ENCODE measurements at regions not wholly inside any gene's neighbourhood (a gene's known extent, or its start where the extent isn't known, plus 50 kb on each side); places are given as distances from the start of the nearest gene placed in this dataset.

DNA sequence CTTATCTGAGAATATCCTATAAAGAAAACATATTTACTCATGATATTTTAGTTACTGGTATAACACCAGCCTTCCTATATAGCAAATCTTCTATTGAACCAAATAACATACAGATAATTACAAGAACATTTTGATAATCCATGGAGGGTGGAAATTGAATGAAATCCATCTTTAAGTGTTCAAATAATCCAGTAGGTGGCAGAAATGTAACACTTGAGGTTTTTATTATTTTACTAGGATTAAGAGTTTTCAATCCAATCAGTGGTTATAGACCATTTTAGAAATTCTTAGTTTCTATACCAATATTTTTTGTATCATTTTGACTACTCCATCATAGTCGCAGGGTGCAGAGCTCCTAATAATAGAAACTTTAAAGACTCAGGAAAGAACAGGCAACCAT lies 101.9 kb upstream of the KCNH8 start:
- Histone ChIP-seq H3K4me1 (ENCODE audit: control insufficient read depth, insufficient read depth, low read length) (no peaks in the 10 kb centered on the region), H3K36me3 (ENCODE audit: control insufficient read depth, insufficient read depth, low read length) (no peaks in the 10 kb centered on the region), H3K27me3 (ENCODE audit: control insufficient read depth, insufficient read depth, low read length) (no peaks in the 10 kb centered on the region), H3K4me3 (ENCODE audit: low read depth, low read length) (no peak overlapping the region), H3K9me3 (ENCODE audit: control insufficient read depth, insufficient read depth, low read length) (no peaks in the 10 kb centered on the region), H3K27ac (ENCODE audit: low read depth, low read length) (no peak overlapping the region)
- DNase-seq (ENCODE audit: low read depth in 4 of 6, low spot score in 6 of 6): peak in 1 of 6 donors; percentile 33
- WGBS (ENCODE audit: insufficient coverage): 100% methylated on average over 1 of the region's 1 CpG

DNA sequence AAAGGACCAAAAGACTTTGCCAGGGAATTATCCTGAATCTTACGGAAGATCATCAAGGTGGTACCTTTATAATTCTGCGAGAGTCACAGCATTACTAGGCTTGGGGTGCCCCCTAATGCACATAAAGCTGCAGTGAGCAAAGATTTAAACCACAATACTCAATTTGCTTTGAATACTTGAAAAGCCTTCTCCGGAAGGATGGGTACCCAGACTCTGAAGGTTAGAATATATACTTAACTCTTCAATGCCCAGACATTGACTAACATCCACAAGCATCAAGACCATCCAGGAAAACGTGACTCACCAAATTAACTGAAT lies 117.8 kb upstream of the KCNH8 start:
- no peaks in the 10 kb centered on the region for H3K9me3 ChIP-seq (ENCODE audit: control insufficient read depth, insufficient read depth, low read length)
- no peaks in the 10 kb centered on the region for H3K36me3 ChIP-seq (ENCODE audit: control insufficient read depth, insufficient read depth, low read length)
- H3K4me3 ChIP-seq (ENCODE audit: low read depth, low read length): no peak overlapping the region
- 92% methylated on average over 2 of the region's 4 CpGs for WGBS (ENCODE audit: insufficient coverage)
- DNase-seq (ENCODE audit: low read depth in 4 of 6, low spot score in 6 of 6): peak in 4 of 6 donors; percentile 2 to 71 (median 8)
- no peaks in the 10 kb centered on the region for H3K4me1 ChIP-seq (ENCODE audit: control insufficient read depth, insufficient read depth, low read length)
- H3K27me3 ChIP-seq (ENCODE audit: control insufficient read depth, insufficient read depth, low read length): no peaks in the 10 kb centered on the region
- H3K27ac ChIP-seq (ENCODE audit: low read depth, low read length): no peak overlapping the region

DNA sequence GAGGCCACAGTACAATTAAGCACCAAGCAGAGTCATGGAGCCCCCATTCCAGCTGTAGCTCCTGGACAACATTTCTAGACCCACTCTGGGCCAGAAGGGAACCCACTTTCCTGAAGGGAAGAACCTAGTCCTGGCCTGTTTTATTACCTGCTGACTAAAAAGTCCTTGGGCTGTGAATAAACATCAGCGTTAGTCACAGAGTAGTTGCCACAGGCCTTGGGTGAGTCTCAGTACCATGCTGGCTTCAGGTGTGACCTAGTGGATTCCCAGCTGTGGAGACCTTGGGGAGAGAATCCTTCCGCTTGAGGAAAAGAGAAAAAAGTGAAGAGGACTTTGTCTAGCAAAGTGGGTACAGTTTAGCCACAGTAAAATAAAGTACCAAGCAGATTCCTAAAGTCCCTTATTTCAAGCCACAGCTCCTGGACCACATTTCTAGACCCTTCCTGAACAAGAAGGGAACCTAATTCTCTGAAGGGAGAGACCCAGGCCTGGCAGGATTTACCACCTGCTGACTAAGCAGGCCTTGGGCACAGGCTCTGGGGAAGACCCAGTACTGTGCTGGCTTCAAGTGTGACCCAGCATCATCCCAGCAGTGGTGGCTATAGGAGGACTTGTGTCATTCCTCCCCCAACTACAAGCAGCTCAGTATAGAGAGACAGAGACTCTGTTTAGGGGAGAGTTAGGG lies 118.3 kb upstream of the KCNH8 start:
- Histone ChIP-seq H3K4me1 (ENCODE audit: control insufficient read depth, insufficient read depth, low read length) (no peaks in the 10 kb centered on the region), H3K36me3 (ENCODE audit: control insufficient read depth, insufficient read depth, low read length) (no peaks in the 10 kb centered on the region), H3K27me3 (ENCODE audit: control insufficient read depth, insufficient read depth, low read length) (no peaks in the 10 kb centered on the region), H3K27ac (ENCODE audit: low read depth, low read length) (no peak overlapping the region), H3K4me3 (ENCODE audit: low read depth, low read length) (no peak overlapping the region), H3K9me3 (ENCODE audit: control insufficient read depth, insufficient read depth, low read length) (no peaks in the 10 kb centered on the region)
- 100% methylated on average over 1 of the region's 2 CpGs for WGBS (ENCODE audit: insufficient coverage)
- no peak for DNase-seq (ENCODE audit: low read depth in 4 of 6, low spot score in 6 of 6)

DNA sequence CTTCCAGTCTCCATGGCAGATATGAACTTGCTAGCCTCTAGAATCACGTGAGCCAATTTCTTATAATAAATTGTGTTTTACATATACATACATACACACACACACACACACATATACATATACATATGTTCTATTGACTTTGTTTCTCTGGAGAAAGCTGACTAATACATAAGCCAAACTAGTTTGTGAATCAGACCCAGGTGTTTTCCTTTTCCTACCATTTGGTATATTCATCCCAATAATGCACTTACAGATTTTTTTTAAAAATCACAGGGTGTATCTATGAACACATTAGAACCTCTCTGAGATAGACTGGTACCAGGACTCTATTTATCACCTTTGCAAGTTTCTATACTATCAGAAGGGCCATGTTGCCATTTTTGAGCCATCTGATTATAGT lies 122.9 kb upstream of the KCNH8 start:
- WGBS (ENCODE audit: insufficient coverage): no CpG with 5 or more reads among the region's 1 CpG
- Histone ChIP-seq H3K27ac (ENCODE audit: low read depth, low read length) (no peak overlapping the region), H3K4me1 (ENCODE audit: control insufficient read depth, insufficient read depth, low read length) (no peaks in the 10 kb centered on the region), H3K9me3 (ENCODE audit: control insufficient read depth, insufficient read depth, low read length) (no peaks in the 10 kb centered on the region), H3K4me3 (ENCODE audit: low read depth, low read length) (no peak overlapping the region), H3K36me3 (ENCODE audit: control insufficient read depth, insufficient read depth, low read length) (no peaks in the 10 kb centered on the region), H3K27me3 (ENCODE audit: control insufficient read depth, insufficient read depth, low read length) (no peaks in the 10 kb centered on the region)
- no peak for DNase-seq (ENCODE audit: low read depth in 4 of 6, low spot score in 6 of 6)

DNA sequence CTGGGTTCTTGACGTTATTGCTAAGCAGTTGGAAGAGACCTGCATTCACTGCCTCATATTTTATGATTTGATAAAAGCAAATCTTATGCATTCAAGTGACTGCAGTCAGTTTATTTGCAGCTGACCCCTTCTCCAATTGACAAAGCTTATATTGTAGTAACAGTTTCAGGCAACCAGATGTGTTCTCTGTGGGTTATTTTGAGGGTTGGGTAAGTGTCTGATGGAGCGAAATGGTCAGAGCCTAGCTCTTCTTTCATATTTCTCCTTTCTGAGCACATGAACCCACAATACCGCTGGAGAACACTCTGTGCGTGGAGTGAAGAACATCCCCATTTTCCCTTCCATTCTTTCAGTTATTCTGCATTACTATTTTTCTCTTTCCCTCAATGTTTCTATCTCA lies 125.8 kb upstream of the KCNH8 start:
- no peak overlapping the region for H3K27ac ChIP-seq (ENCODE audit: low read depth, low read length)
- no CpG with 5 or more reads among the region's 4 CpGs for whole genome bisulfite sequencing (ENCODE audit: insufficient coverage)

DNA sequence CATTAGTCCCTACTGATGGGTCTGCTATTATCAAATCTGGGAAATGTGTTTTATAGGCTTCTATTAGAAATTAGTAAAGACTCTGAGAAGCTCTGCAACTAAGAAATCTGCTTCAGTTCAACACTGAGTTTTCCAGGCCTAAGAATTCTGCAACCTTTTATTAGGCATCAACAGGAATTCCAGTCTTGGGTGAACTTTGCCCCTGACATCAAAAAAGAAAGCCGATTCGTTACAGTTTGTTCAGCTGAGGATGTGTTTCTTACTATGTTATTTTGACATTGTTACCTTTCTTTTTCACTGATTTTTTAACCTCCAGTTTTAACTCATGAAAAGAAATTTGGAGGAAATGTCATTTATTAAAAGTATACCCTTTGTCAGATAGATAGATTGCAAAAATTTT lies 131.5 kb upstream of the KCNH8 start:
- WGBS (ENCODE audit: insufficient coverage): no CpG with 5 or more reads among the region's 2 CpGs
- no peak for DNase-seq (ENCODE audit: low read depth in 4 of 6, low spot score in 6 of 6)
- Histone ChIP-seq H3K27ac (ENCODE audit: low read depth, low read length) (no peak overlapping the region), H3K4me3 (ENCODE audit: low read depth, low read length) (no peak overlapping the region), H3K9me3 (ENCODE audit: control insufficient read depth, insufficient read depth, low read length) (no peaks in the 10 kb centered on the region), H3K27me3 (ENCODE audit: control insufficient read depth, insufficient read depth, low read length) (no peaks in the 10 kb centered on the region), H3K36me3 (ENCODE audit: control insufficient read depth, insufficient read depth, low read length) (no peaks in the 10 kb centered on the region), H3K4me1 (ENCODE audit: control insufficient read depth, insufficient read depth, low read length) (no peaks in the 10 kb centered on the region)

More for the DNA sequence above, 125.8 kb upstream of the KCNH8 start:
- Histone ChIP-seq H3K27me3 (ENCODE audit: control insufficient read depth, insufficient read depth, low read length) (no peaks in the 10 kb centered on the region), H3K4me1 (ENCODE audit: control insufficient read depth, insufficient read depth, low read length) (no peaks in the 10 kb centered on the region), H3K4me3 (ENCODE audit: low read depth, low read length) (no peak overlapping the region), H3K9me3 (ENCODE audit: control insufficient read depth, insufficient read depth, low read length) (no peaks in the 10 kb centered on the region), H3K36me3 (ENCODE audit: control insufficient read depth, insufficient read depth, low read length) (no peaks in the 10 kb centered on the region)
- DNase-seq (ENCODE audit: low read depth in 4 of 6, low spot score in 6 of 6): no peak

DNA sequence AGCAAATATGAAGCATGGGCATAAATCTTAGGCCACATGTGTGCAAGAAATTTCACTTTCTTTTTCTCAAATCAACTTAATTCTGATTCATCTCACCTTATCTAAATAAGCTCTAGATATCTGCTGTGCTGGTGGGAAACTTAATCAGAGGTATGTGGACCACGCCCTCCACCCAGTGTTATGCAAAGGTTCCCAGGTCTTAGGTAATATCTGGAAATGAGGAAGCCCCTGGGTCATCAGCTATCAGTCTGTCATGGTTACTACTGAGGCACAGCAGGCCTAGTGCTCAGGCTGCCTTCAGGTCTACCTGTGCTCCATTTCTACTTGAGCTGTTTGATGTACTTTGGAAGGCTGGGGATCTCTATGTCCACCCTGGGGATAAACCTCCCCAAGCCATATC lies 134.4 kb upstream of the KCNH8 start:
- Histone ChIP-seq H3K36me3 (ENCODE audit: control insufficient read depth, insufficient read depth, low read length) (no peaks in the 10 kb centered on the region), H3K27me3 (ENCODE audit: control insufficient read depth, insufficient read depth, low read length) (no peaks in the 10 kb centered on the region), H3K9me3 (ENCODE audit: control insufficient read depth, insufficient read depth, low read length) (no peaks in the 10 kb centered on the region), H3K4me3 (ENCODE audit: low read depth, low read length) (no peak overlapping the region), H3K27ac (ENCODE audit: low read depth, low read length) (no peak overlapping the region), H3K4me1 (ENCODE audit: control insufficient read depth, insufficient read depth, low read length) (no peaks in the 10 kb centered on the region)
- DNase-seq (ENCODE audit: low read depth in 4 of 6, low spot score in 6 of 6): no peak
- WGBS (ENCODE audit: insufficient coverage): no CpG with 5 or more reads among the region's 1 CpG

DNA sequence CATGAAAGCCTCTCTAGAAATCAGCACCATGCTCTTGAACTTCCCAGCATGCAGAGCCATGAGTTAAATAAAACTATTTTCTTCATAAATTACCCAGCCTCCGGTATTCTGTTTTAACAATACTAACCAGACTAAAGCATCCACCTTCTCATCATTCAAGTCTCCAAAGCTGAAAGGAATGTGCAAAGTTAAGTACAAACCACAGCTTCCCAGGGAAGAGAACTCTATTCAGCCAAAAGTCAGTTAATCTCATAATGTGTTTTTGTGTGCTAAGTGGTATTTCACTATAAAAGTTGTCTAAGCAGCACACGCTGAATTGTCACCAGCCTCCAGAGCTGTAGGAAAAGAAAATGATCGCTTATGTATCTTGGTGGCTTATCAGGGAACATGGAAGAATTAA lies 135.5 kb upstream of the KCNH8 start:
- Histone ChIP-seq H3K36me3 (ENCODE audit: control insufficient read depth, insufficient read depth, low read length) (no peaks in the 10 kb centered on the region), H3K4me1 (ENCODE audit: control insufficient read depth, insufficient read depth, low read length) (no peaks in the 10 kb centered on the region), H3K27ac (ENCODE audit: low read depth, low read length) (no peak overlapping the region), H3K9me3 (ENCODE audit: control insufficient read depth, insufficient read depth, low read length) (no peaks in the 10 kb centered on the region), H3K27me3 (ENCODE audit: control insufficient read depth, insufficient read depth, low read length) (no peaks in the 10 kb centered on the region), H3K4me3 (ENCODE audit: low read depth, low read length) (no peak overlapping the region)
- no CpG with 5 or more reads among the region's 3 CpGs for WGBS (ENCODE audit: insufficient coverage)
- DNase-seq (ENCODE audit: low read depth in 4 of 6, low spot score in 6 of 6): no peak

DNA sequence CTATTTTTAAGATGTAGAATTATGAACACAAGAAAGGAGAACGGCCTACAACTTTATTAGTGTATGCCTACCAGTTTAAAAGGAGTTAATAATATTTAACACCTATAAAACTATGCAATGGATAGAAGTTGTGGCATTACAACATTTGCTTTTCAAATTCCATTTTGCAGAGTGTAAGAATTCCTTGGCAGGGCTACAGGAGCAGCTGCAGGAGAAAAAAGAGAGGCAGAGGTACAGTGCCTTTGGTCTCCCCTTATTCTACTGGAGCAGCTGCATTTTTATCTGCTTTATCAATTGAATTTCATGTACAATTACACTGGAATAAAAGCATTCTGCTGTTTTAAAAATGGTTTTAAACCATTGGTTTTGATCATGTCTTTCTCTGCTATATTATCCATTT lies 145.7 kb upstream of the KCNH8 start:
- Histone ChIP-seq H3K36me3 (ENCODE audit: control insufficient read depth, insufficient read depth, low read length) (no peaks in the 10 kb centered on the region), H3K4me3 (ENCODE audit: low read depth, low read length) (no peak overlapping the region), H3K4me1 (ENCODE audit: control insufficient read depth, insufficient read depth, low read length) (no peaks in the 10 kb centered on the region), H3K27me3 (ENCODE audit: control insufficient read depth, insufficient read depth, low read length) (no peaks in the 10 kb centered on the region), H3K27ac (ENCODE audit: low read depth, low read length) (no peak overlapping the region), H3K9me3 (ENCODE audit: control insufficient read depth, insufficient read depth, low read length) (no peaks in the 10 kb centered on the region)
- WGBS (ENCODE audit: insufficient coverage): no CpG with 5 or more reads among the region's 1 CpG
- DNase-seq (ENCODE audit: low read depth in 4 of 6, low spot score in 6 of 6): no peak

DNA sequence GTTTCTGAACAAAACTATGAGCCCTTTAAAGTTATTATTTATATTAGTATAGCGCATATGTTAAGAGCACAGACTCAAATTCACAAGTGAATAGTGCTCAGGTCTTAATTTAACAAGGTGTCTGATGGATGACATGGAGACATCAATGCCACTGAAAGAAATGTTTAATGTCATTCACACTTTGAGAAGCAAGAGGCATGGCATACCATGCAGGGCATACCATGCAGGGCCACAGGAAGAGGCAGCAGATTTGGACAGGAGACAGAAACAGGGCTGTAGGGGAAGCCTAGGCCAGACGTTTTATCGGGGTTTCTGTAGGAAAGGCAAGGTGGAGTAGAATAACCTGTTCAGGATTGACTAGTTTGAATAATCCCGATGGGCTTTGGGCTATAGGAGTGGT lies 150.2 kb upstream of the KCNH8 start:
- no peaks in the 10 kb centered on the region for H3K36me3 ChIP-seq (ENCODE audit: control insufficient read depth, insufficient read depth, low read length)
- WGBS (ENCODE audit: insufficient coverage): 98% methylated on average over 4 of the region's 4 CpGs

More for the DNA sequence above, 150.2 kb upstream of the KCNH8 start:
- Histone ChIP-seq H3K9me3 (ENCODE audit: control insufficient read depth, insufficient read depth, low read length) (no peaks in the 10 kb centered on the region), H3K27me3 (ENCODE audit: control insufficient read depth, insufficient read depth, low read length) (no peaks in the 10 kb centered on the region), H3K4me3 (ENCODE audit: low read depth, low read length) (no peak overlapping the region), H3K27ac (ENCODE audit: low read depth, low read length) (no peak overlapping the region), H3K4me1 (ENCODE audit: control insufficient read depth, insufficient read depth, low read length) (no peaks in the 10 kb centered on the region)
- DNase-seq (ENCODE audit: low read depth in 4 of 6, low spot score in 6 of 6): no peak
